Stimulated activated CD8-positive, alpha-beta memory T cell treated with anti-CD3 and anti-CD28 coated beads, Interleukin-2, amount 100 ng/mL, for 48 hours (primary cell): ENCODE measurements at regions not wholly inside any gene's neighbourhood (a gene's known extent, or its start where the extent isn't known, plus 50 kb on each side); places are given as distances from the start of the nearest gene placed in this dataset.

Source experiments
- DNase-seq, 2 donors: peaks; one replicate each; pipeline ENCODE4 v3.0.0-alpha.2; 2020; ENCODE audit warnings: low read depth in 2 of 2

DNA sequence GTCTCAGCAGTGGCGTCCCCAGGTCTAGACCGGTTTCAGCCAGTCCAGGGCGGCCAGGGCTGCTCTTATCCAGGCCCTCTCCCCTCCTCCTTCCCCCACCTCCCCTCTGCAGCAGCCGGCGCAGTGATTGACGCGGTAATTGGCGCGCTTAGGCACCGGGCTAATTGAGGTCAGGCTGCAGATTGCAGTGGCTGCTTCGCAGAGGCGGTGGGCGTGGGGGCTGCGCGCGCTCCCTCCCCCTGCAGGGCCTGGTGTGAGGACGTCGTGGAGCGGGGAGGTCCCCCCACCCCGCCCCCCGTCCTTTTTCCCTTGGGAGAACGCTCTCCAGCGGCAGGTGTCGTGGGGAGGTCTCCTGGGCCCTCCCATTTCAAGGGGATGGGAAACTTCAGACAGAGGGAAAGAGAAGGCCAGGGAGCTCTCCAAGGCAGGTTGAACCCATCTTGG, 70.4 kb upstream of the BLCAP start:
- DNase-seq = no peak

DNA sequence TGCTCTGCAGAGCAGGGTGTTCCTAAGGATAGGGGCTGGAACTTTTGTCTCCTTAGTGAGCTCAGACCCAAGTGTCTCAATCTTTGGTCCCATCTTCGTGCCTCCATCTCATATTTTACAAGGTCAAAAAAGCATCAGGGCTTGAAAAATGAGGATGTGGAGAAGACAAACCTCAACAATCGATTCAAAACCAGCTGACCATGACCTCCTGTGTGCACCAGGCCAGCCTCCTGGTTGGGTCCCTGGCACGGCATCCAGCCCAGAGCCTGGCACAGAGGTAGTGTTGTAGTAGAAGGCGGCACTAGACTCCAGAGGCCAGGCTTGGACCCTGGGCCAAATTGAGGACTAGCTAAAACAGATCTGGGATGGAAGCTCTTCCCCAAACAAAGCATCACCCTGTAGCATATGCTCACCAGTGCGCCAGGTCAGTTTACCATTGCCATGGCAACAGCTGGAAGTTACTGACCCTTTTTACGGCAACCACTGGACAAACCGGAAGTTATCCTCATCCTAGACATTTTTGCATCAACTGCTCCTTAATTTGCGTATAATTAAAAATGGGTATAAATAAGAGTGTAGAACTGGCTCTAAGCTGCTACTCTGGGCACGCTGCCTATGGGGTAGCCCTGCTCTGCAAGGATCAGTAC, 69.3 kb upstream of the BLCAP start:
- no peak for DNase-seq

DNA sequence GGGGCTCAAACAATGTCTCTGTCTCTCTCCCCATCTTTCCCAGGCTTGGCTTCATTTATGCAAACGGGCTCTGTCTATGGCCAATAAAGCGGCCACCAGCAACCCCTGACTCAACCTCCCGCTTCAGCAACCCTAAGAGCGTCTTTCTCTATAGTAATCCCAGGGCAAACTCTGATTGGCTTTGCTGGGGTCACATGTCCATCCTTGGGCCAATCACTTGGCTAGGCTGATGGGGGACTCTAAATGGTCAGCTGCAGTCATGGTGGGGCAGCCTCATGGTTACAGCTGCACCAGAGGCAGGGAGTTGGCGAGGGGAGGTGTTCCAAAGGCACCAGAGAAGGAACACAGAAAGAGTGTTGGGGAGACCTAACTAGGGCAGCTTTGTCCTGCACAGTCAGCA, 68.5 kb upstream of the BLCAP start:
- DNase-seq = no peak

DNA sequence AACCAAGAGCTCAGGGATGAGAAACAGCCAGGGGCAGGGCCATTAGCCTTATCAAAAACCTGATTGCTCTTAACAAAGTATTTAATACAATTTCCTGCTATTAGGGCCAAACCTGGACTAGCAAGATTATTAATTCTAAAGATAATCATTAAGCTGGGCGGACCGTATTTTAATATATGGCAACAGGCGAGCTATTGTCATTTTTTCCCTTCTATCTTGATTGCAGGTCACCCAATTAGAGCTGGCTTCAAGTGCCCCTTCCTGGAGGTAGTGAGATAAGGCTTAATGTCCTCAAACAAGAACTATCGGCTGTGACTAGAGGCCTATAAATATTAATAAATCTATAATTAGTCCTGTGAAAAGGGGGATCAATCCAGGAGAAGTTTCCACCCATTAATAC, 66.0 kb upstream of the BLCAP start:
- no peak for DNase-seq

DNA sequence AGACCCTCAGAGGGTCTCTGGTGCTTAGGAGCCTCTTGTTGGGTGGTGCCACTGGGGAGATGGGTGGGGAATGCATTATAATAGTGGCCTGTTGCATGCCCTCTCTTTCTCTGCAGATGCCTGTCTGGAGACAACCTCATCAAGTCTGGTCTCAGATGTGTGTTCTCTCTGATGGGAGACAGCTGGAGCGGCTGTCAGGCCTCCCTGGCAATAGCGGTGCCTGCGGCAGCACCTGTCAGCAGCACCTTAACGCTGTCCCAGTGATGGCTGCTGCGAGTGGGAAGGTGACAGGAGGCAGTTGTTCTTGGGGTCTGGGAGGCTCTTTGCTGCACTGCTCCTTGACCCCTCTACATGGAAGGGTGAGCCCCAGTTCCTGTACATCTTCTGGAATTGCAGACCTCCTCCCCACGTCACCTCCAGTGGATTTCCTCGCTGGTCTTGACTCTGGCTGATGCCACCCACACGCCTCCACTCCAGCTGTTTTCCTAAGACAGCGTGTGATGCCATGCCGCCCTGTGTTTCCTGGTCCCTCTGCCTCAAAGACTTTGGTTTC, 63.3 kb upstream of the BLCAP start:
- no peak for DNase-seq

DNA sequence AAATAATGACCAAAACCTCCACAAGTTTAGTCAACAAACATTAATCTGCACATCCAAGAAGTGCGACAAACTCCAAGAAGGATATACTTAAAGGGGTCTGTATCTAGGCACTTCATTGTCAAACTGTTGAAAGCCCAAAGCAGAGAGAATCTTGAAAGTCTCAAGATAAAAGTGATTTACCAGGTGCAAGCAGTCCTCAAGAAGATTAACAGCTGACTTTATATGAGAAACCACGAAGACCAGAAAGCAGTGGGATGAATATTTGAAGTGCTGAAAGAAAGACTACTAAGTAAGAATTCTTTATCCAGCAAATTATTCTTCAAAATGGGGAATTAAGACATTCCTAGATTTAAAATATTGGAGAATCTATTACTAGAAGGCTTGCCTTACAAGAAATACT, 58.4 kb upstream of the BLCAP start:
- DNase-seq = no peak

DNA sequence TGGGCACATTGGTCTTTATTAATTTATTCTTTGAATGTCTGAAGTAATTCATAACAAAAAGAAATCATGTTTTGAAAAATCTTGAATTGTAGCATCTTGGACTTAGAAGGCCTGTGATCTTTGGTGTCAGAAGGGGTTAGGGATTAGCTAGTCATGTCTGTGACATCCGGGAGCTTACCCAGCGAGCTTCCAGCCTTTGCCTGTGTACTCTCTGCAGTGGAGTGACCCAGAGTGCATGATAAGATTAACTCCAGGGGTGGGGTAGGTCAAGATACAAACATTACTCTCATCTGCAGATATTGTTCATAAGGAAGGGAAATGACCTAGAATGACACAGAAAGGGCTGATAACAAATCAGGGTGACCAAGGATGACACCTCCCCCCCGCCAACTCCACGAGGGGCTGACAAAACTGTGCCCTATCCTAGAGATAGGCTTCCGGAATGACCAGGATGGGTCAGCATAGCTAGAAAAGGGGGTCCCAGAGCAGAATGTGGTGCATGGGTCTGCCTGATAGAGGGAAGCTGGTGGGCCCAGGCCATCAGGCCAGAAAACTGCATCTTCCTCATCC, 56.6 kb upstream of the BLCAP start:
- DNase-seq = no peak

DNA sequence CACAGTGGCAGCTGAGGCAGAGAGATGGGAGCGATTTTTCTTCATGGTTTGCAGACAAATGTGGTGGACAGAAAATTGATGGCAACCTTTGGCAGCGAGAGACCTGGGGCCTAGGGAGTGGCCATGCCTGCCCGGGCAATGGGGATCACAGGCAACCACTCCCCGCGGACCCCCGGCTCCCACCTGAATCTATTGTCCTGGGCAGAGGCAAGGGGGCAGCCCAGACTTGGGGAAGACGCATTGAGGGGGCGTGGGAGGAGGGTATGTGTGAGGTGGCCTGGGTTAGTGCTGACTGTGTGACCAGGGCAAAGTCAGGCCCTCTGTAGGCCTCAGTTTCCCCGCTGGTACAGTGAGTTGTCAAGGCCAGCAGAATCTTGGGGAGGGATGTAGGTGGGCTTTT, 53.6 kb upstream of the BLCAP start:
- DNase-seq = no peak

DNA sequence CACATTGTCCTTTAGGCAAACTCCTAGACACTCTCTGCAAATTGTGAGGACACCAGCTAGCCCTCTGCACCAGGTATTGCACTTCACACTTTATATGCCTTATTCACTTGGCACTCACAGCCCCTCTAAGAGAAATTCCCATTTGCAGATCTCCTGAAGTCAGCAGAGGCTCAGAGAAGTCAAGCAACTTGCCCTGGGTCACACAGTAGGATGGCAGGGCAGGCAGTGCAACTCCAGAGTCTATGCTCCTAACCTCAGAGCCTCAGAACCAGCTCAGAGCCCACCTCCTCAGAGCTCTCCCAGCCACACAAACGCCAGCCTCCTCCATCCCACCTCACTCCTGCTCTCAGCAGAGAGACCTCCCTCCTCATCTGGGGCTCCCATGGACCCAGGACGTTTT, 52.4 kb upstream of the BLCAP start:
- no peak for DNase-seq

DNA sequence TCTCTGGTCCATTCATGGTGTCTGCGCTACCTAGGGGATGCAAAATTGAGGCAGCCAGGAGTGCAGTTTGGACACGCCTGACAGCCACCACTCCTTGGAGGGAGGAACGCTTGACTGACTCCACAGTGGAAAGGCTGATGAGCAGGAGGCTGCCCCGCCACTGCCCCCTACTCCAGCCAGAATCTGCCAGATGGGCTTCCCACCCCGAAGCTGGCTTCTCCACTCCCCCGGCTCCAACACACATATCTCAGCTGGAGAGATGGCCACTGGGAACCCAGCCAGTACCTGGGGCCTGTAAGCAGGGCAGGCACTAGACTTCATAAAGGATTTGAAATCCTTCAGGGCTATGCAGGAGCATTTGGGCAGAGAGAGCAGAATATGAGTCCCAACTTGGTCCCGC, 51.4 kb upstream of the BLCAP start:
- DNase-seq = no peak

DNA sequence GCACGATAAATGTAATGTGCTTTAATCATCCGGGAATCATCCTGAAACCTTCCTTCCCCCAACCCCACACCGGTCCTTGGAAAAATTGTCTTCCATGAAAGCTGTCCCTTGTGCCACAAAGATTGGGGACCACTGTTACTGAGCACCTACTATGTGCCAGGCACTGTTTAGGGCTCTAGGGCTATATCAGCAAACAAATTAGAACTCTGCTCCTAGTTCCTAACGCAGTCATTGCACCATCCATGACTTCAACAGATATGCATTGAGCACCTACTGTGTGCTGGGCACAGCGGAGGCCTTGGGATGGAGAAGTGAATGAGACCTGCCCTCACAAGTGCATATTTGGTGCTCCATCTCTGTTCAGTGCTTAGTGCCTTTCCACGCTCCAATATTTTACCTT, 50.3 kb upstream of the BLCAP start:
- DNase-seq = no peak
